OCI-LY7 (cell line): ENCODE measurements at regions not wholly inside any gene's neighbourhood (a gene's known extent, or its start where the extent isn't known, plus 50 kb on each side); places are given as distances from the start of the nearest gene placed in this dataset.

Experiments
- BruUV-seq: library from RNA; stranded (reverse); fragments of 400-500 nt; replicated peaks from 2 replicates; lab custom pipeline; 2021; lab: Mats Ljungman, UMichigan
- CTCF ChIA-PET: fragments of 300-600 bp; sonication (Branson Sonifier 250); formaldehyde crosslinking; loops from one replicate; lab custom pipeline; 2022; ENCODE audit warnings: antibody characterized with exemption; ENCODE audit not compliant: unreplicated experiment; lab: Charles Lee
- POLR2A ChIA-PET: fragments of 300-600 bp; sonication (Branson Sonifier 250); formaldehyde crosslinking; loops from one replicate; lab custom pipeline; 2022; ENCODE audit warnings: antibody characterized with exemption; lab: Charles Lee
- DNase-seq: peaks from one replicate; pipeline ENCODE4 v3.0.0-alpha.2; 2015; ENCODE audit warnings: low spot score
- H2AFZ ChIP-seq: fragments of 200-600 bp; sonication (generic), shearing (Covaris generic); 2 replicates; pipeline ENCODE4 v1.6.1; 2014; ENCODE audit warnings: mild to moderate bottlenecking, antibody characterized with exemption, low read length, moderate library complexity
- H3K27ac ChIP-seq: fragments of 200-600 bp; sonication (generic); 2 replicates; pipeline ENCODE4 v1.5.1; 2014; ENCODE audit warnings: mixed run types, low read depth, mild to moderate bottlenecking, moderate library complexity, low read length, inconsistent platforms; ENCODE audit not compliant: poor library complexity, severe bottlenecking
- H3K36me3 ChIP-seq: fragments of 200-600 bp; sonication (generic); 2 replicates; pipeline ENCODE4 v1.6.1; 2014; ENCODE audit warnings: mild to moderate bottlenecking, antibody characterized with exemption, low read length, moderate library complexity, mixed read lengths; ENCODE audit not compliant: insufficient read depth
- H3K4me1 ChIP-seq: fragments of 200-600 bp; sonication (generic); 2 replicates; pipeline ENCODE4 v1.5.1; 2014; ENCODE audit warnings: mild to moderate bottlenecking, low read length; ENCODE audit not compliant: insufficient read depth, poor library complexity, severe bottlenecking
- H3K4me2 ChIP-seq: fragments of 200-600 bp; sonication (generic); 2 replicates; pipeline ENCODE4 v1.6.1; 2014; ENCODE audit warnings: mild to moderate bottlenecking, low read length
- H3K4me3 ChIP-seq: fragments of 200-600 bp; sonication (generic); 2 replicates; pipeline ENCODE4 v1.5.1; 2014; ENCODE audit warnings: mild to moderate bottlenecking, low read depth, low read length; ENCODE audit not compliant: poor library complexity, severe bottlenecking
- H3K79me2 ChIP-seq: fragments of 200-600 bp; sonication (generic); 2 replicates; pipeline ENCODE4 v1.6.1; 2016; ENCODE audit warnings: low read depth, mild to moderate bottlenecking, low read length, moderate library complexity, mixed read lengths; ENCODE audit not compliant: insufficient read depth
- H3K9me2 ChIP-seq: fragments of 200-600 bp; sonication (generic); 2 replicates; pipeline ENCODE4 v1.6.1; 2016; ENCODE audit warnings: mild to moderate bottlenecking, low read length, mixed read lengths; ENCODE audit not compliant: insufficient read depth
- H3K9me3 ChIP-seq: fragments of 200-600 bp; sonication (generic); 2 replicates; pipeline ENCODE4 v1.6.1; 2014; ENCODE audit warnings: mild to moderate bottlenecking, mixed run types, low read length, mixed read lengths
- H4K20me1 ChIP-seq: fragments of 200-600 bp; sonication (generic); 2 replicates; pipeline ENCODE4 v1.6.1; 2014; ENCODE audit warnings: mild to moderate bottlenecking, antibody characterized with exemption, low read length, moderate library complexity, mixed read lengths; ENCODE audit not compliant: insufficient read depth
- CTCF ChIP-seq: fragments of 200-600 bp; sonication (generic); conservative IDR thresholded peaks from 2 replicates; pipeline ENCODE4 v1.5.1; 2014; ENCODE audit warnings: mild to moderate bottlenecking, antibody characterized with exemption, low read length, moderate library complexity, mixed read lengths
- EZH2phosphoT487 ChIP-seq: fragments of 200-600 bp; sonication (generic); IDR thresholded peaks from 2 replicates; pipeline ENCODE4 v1.6.1; 2018; ENCODE audit warnings: low read depth, borderline replicate concordance, mild to moderate bottlenecking, mixed run types, antibody characterized with exemption, low read length, moderate library complexity, mixed read lengths
- intact Hi-C: fragments of 100-400 bp; cut with micrococcal nuclease; formaldehyde crosslinking; loops from one replicate; pipeline ENCODE4 v1.10.0; 2022; ENCODE audit not compliant: unreplicated experiment

- peak; percentile 45 for DNase-seq
- no peak overlapping the region for H3K4me2 ChIP-seq
- H3K79me2 ChIP-seq, result no peaks in the 10 kb centered on the region
- CTCF ChIA-PET, result no interaction called here
- intact Hi-C loops, result loop anchor here (10.0 kb wide), 2 partner anchors 305 to 565 kb away; no protein-coding TSS in a partner anchor
- H3K9me3 ChIP-seq, result no peaks in the 10 kb centered on the region
- no peak overlapping the region for H3K27ac ChIP-seq
- H3K4me1 ChIP-seq, result no peaks in the 10 kb centered on the region
- H3K9me2 ChIP-seq, result no peaks in the 10 kb centered on the region
- BruUV-seq, result no TSS peak
- TF ChIP-seq EZH2phosphoT487 (no peak), CTCF (peak; percentile 88)
- no peak overlapping the region for H2AFZ ChIP-seq
- H3K4me3 ChIP-seq, result no peak overlapping the region
- POLR2A ChIA-PET, result no interaction called here
- no peaks in the 10 kb centered on the region for H4K20me1 ChIP-seq
- no peaks in the 10 kb centered on the region for H3K36me3 ChIP-seq
Measured at GRCh38 chr3:101069901-101070798, 76.9 kb upstream of the ABI3BP start.

- no peak for DNase-seq
- Histone ChIP-seq H3K9me2 (no peaks in the 10 kb centered on the region), H3K27ac (no peak overlapping the region), H3K36me3 (no peaks in the 10 kb centered on the region), H3K9me3 (no peaks in the 10 kb centered on the region), H3K4me2 (no peak overlapping the region), H3K4me1 (no peaks in the 10 kb centered on the region), H3K79me2 (no peaks in the 10 kb centered on the region), H4K20me1 (no peaks in the 10 kb centered on the region), H2AFZ (no peak overlapping the region), H3K4me3 (no peak overlapping the region)
- ChIA-PET CTCF (no interaction called here), POLR2A (no interaction called here)
- TF ChIP-seq EZH2phosphoT487 (no peak), CTCF (no peak)
- no TSS peak for BruUV-seq
- intact Hi-C loops, result no loop called here
Measured at GRCh38 chr3:101068876-101069606, 75.8 kb upstream of the ABI3BP start.
